T-helper 2 cell (primary cell): ENCODE measurements at regions not wholly inside any gene's neighbourhood (a gene's known extent, or its start where the extent isn't known, plus 50 kb on each side); places are given as distances from the start of the nearest gene placed in this dataset.

ENCODE experiments used
- DNase-seq, 5 experiments: peaks; one replicate each; pipeline versions ENCODE4 v3.0.0 to v3.0.0-alpha.2; 2012 to 2022

DNA sequence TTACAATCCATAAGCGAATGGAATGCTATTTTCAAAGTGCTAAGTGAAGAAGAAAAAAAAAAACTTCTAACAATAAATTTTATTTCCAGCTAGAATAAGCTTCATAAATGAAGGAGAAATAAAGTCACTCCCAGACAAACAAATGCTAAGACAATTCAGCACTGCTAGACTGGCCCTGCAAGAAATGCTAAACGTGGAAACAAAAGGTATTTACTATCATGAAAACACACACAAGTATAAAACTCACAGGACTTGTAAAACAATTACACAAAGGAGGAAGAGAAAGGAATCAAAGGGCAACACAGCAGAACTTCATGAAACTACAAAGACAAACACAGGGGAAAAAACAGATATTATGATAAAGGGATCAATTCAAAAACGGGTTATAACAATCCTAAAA is 85.8 kb upstream of the NELL2 start:
- DNase-seq = no peak

DNA sequence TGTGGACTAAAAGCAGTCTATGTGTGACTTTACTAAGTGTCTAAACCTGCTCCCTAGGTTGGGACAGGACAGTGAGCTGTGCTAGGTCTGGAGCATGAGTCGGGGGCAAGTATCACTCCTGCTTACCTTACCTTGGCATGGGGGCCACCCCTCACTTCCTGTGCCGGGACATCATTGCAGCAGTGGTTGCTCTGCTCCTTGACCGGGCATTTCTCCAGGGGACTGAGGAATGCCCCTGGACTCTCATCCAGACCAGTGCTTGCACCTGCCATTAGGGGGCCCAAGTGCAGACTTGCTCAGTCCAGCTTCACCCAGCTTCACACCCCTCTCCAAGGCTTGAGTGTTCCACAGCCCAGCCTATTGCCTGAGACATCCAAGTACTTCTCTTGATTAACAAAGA is 84.7 kb upstream of the NELL2 start:
- no peak for DNase-seq

DNA sequence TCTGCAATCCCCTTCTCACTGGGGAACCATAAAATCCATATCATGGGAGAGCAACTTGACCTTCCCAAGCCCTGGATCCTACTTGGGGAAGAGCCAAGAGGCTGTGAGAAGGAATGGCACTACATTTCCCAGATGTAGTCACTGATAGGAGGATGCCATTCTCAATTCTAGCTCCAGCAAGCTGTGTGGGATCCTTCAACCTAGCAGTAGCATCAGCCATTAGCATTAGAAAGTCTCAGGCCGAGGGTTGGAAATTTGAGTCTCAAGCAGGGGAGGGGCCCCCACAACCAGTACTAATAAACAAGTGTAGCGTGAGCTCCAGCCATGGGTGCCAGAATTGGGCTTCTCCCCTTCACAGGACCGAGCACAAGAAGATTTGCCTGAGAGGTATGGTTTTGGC is 84.3 kb upstream of the NELL2 start:
- no peak for DNase-seq

DNA sequence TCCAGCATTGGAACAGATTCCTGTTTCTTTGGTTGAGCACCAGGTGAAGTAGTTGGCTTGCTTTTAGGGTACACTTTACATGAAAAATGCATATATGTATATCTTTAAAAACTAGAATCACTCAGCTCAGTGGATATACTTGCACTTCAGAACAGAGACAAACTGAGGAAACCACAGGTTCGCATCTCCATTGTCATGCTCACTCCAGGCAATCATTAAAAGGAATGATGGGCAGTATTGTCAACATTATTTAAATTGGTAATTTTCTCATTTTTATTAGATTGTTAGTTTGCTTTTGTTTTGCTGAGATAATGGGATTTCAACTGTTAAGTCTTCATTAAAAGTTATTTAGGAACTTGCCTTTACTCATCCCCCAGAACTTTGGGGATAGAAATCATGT is 71.0 kb upstream of the NELL2 start:
- no peak for DNase-seq

DNA sequence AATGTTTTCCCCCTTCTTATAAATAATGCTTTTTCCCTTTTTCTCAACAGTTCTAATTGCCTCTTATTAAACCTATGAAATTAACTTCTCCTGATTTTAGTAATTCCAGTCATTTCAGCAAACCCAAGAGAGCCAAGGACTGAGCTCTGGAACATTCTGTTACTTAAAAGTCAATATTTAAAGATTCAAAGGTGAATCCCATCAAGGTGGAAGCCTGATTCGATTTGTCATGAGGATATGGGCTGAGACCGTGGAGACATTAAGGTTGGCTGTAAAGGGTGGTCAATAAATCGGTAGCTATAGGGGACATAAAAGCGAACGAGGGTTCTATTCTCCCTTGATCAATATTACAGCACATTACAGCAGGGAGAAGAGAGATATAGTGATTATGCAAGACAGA is 66.6 kb upstream of the NELL2 start:
- no peak for DNase-seq

DNA sequence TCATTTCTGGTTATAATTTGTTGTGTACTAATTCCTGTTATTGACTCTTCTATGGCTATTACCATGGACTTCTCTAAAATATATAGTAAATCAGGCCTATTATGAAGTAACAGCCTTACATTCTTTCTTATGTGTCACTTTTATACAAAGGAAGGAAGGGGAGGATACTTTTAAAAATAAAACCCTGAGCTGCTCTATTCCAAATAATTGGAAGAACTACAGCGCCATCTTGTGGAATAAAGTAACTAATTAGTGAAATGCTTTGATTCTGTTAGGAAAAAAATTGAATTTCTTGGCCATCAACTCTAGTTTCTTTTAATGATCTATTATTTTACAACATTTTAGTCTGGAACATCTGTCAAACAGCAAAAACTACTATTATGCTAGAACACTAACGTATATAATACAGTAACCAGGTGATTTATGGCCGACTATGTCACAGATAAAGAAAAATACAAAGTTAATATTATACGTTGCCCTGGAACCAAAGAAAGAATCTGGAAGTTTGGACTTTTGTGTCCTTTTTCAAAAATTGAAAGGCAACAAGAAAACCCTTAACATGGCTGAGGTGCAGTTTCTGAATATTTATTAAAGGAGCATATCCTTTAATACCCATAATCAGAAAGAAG is 55.0 kb upstream of the NELL2 start:
- peak in 2 of 5 experiments; percentile 50 to 55 for DNase-seq

DNA sequence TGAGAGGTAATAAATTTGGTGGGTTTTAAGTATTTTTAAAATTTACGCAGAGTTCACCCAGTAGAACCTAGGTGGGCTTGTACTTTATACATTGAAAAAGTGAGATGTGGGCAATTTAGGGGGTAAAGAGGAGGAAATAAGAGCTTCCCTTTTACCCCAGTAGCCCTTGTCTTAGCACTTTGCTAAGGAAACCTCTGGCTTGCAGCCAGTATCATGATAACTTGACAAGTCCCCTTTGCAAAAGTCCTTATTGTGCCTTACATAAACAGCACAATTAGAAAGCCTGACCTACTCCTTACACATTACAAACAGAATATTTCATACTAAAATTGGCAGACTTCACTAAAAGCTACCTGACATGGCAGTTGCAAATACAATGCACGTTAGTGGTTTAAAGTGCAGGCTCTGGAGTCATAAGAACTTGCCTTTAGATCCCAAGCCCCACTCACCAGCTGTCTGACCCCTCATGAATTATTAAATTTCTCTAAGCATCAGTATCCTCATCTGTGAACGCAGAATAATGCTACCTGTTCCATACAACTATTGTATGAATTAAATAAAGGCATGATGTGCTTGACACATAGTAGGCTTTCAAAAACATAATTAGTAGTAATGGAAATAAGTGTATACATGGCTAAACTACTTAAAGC is 53.2 kb upstream of the NELL2 start:
- no peak for DNase-seq
